GM12875 (cell line): ENCODE measurements at regions not wholly inside any gene's neighbourhood (a gene's known extent, or its start where the extent isn't known, plus 50 kb on each side); places are given as distances from the start of the nearest gene placed in this dataset.

Experiments used
- H3K4me3 ChIP-seq: one replicate; pipeline ENCODE4 v1.5.1; 2011; ENCODE audit warnings: low read depth, low read length, control low read depth
- TF ChIP-seq, protein P1 (sequence below): IDR thresholded peaks from 2 replicates; pipeline ENCODE4 v1.5.1; 2011; ENCODE audit warnings: low read depth, mild to moderate bottlenecking, control low read depth, inconsistent platforms, low read length, moderate library complexity, borderline replicate concordance; ENCODE audit not compliant: insufficient read depth

DNA sequence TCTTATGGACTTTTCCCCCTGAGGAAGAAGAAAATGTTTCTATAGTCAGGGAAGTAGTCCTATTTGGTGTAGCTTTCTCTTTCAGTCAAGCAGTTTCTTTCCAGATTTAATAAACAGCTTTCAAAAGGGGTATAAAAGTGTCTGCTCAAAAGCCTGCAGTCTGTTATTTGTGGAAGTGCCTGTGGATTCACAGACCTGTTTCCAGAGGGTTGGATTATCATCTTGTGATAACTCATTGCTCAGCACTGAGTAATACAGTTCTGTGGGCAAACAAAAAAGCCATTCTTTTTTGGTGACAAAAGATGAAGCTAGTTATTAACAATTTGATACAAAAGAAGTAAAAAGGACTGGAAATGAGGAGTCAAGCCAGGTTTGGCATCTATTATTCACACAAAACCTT is 358.2 kb upstream of the ID4 start:
- no peak overlapping the region for H3K4me3 ChIP-seq
- TF ChIP-seq, protein P1, sequence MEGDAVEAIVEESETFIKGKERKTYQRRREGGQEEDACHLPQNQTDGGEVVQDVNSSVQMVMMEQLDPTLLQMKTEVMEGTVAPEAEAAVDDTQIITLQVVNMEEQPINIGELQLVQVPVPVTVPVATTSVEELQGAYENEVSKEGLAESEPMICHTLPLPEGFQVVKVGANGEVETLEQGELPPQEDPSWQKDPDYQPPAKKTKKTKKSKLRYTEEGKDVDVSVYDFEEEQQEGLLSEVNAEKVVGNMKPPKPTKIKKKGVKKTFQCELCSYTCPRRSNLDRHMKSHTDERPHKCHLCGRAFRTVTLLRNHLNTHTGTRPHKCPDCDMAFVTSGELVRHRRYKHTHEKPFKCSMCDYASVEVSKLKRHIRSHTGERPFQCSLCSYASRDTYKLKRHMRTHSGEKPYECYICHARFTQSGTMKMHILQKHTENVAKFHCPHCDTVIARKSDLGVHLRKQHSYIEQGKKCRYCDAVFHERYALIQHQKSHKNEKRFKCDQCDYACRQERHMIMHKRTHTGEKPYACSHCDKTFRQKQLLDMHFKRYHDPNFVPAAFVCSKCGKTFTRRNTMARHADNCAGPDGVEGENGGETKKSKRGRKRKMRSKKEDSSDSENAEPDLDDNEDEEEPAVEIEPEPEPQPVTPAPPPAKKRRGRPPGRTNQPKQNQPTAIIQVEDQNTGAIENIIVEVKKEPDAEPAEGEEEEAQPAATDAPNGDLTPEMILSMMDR, result no peak

DNA sequence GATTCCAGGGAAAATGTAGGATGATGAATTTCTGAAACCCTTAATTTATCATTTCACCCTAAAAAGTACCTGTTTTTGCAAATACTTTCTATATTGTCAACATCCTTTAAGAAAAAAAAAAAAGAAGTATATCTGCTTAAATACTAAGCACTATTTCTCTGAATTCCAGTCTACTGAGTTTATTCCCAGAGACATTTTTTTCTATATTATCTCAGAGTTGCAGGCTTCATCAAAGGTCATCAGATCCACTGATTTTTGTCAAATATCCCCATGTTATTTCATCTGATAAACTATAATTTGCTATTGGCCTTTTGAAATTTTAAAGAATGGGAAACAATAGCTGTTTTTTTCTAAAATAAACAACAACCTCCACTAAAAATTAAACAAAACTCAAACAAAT is 357.6 kb upstream of the ID4 start:
- TF ChIP-seq, protein P1, result no peak

DNA sequence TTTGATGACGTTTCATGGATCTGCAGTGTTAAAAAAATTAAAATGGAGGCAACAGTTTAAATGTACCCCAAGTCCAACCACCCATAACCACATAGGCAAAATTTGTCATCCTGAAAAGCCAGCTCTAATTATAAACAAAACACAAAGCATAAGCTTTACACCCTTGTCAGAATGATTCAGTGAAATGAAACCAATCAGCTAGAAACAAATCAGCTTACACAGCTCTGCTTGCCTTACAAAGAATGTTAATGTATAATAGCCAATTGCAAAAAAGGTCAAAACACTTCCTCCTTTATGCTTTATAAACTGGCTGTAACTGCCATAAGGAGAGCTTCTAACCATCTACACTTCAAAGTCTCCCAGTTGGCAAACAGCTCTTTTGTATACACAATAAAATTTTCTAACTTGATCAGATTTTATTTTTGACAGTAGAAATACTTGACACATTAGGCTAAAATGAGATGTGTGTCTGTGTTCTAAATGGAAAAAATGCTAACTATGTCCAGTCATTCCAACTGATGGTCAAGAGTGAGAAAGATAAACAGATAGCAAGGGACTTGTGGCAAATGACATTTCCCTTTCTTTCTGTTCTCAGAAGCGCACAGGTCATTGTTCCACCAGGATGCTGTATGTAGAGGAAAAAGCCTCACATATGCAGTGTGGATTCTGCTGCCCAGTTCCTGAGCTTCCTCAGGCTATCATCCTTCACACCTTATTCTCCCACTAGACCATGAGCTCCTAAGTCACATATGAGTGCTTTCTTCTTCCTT is 344.3 kb upstream of the ID4 start:
- no peak overlapping the region for H3K4me3 ChIP-seq
- TF ChIP-seq, protein P1, result no peak

More for the DNA sequence above, 357.6 kb upstream of the ID4 start:
- no peak overlapping the region for H3K4me3 ChIP-seq

GRCh38 chr6:19501737-19502245 is 335.4 kb upstream of the ID4 start:
- TF ChIP-seq, protein P1, result no peak
- no peak overlapping the region for H3K4me3 ChIP-seq

DNA sequence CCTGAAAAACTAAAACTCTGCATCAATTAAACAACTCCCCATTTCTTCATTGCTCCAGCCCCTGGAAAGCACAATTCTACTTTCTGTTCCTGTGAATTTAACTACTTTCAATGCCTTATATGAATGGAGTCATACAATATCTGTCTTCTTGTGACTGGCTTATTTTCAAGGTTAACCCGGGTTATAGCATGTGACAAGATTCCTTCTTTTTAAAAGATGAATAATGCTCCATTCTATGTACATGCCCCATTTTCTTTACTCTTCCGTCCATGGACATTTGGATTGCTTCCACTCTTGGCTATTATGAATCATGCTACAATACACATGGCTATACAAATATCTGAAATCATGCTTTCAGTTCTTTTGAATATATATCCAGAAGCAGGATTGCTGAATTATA is 334.9 kb upstream of the ID4 start:
- no peak overlapping the region for H3K4me3 ChIP-seq
- TF ChIP-seq, protein P1, result no peak

- no peak overlapping the region for H3K4me3 ChIP-seq
- TF ChIP-seq, protein P1, result no peak
Observed at GRCh38 chr6:19515939-19516338, 321.2 kb upstream of the ID4 start.

DNA sequence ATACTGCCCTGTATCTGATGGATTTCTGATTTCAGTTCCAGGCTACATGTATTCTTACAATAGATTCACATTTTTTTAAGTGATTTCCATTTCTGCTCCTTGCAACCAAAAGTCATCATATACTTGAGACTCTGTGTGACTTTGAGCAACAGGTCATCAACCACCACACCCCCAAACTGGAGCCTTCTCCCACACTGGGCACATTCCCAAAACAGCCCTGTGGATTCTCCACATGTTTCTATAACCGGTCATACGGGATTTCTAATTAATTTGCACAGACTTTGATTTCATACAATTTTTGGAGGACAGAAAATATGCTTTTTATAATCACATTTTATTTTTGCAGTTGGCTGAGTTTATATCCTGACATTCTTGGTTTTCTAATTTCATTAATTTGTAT is 317.2 kb upstream of the ID4 start:
- no peak overlapping the region for H3K4me3 ChIP-seq
- TF ChIP-seq, protein P1, result no peak
